ENCODE measurements at regions not wholly inside any gene's neighbourhood (a gene's known extent, or its start where the extent isn't known, plus 50 kb on each side); places are given as distances from the start of the nearest gene placed in this dataset.
"Not testable (repeated sequence)": the region's sequence is repeated elsewhere in the genome, so short reads cannot be mapped to it uniquely, and the experiment has no call there.

DNA sequence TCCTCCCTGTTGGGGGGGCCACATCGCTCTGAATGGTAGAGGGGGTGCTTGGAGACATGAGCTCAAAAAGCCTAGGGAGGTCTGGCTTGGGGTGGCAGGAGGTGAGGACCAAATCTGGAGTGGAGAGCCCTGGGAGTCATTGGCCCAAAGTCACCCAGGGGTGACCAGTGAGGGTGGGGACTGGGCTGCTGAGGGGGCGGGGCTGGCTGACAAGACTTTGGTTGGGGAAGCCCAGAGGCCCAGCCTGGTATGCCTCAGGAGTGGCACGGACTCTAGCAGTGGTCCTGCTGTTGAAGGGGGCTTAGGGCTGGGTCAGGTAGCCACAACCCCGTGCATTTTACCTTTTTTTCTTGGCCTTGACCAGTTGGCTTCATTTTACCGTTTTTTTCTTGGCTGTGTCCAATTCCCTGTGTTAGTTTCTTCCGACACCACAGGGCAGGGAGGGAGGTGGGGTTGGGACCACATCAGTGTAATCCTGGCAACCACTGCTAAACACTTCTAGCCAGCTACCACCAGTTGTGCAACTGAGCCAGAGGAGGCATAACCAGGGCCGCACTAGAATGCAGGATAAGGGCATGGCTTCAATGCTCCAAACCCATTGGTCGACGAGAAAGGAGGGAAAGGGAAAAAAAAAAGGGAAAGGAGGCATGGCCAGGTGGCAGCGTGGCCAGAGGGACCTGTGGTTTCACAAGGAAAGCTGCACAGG lies 105.3 kb upstream of the C2CD4B start:
- DNase-seq (ENCODE audit: low read depth in 2 of 2) = no peak

DNA sequence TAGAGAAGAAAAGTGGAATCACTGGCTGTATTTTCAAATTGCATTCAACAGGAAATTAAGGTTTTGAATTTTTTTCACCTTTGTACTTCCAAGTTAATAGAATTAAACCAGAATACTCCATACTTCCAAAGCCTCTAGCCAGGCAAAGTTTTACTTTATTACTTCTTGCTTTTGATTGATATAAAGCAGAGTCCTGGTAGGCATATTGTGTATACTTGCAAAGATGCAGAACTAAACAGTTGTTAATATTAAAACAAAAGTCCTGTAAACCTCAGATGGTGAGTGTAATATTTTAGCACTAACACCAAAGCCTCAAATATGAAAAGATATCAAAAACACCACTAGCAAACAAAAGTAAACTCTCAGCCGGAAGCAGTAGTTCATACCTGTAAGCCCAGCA lies 107.2 kb upstream of the C2CD4B start:
- DNase-seq (ENCODE audit: low read depth in 2 of 2) = no peak

DNA sequence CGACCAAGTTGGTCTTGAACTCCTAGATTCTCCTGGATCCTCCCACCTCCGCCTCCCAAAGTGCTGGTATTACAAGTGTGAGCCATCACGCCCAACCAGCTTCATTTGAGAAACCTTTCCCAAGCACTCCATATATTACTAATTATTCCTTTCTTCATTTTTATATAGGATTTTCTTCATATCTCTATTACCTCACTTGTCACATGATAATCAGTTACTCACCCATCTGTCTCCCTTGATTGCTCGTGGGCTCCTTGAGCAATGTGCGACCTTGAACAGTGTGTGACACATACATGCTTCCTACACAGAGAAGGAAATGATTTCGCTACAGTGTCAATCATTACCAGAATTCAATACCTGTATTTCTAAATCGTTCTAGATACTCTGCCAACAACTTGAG lies 110.7 kb upstream of the C2CD4B start:
- no peak for DNase-seq (ENCODE audit: low read depth in 2 of 2)

DNA sequence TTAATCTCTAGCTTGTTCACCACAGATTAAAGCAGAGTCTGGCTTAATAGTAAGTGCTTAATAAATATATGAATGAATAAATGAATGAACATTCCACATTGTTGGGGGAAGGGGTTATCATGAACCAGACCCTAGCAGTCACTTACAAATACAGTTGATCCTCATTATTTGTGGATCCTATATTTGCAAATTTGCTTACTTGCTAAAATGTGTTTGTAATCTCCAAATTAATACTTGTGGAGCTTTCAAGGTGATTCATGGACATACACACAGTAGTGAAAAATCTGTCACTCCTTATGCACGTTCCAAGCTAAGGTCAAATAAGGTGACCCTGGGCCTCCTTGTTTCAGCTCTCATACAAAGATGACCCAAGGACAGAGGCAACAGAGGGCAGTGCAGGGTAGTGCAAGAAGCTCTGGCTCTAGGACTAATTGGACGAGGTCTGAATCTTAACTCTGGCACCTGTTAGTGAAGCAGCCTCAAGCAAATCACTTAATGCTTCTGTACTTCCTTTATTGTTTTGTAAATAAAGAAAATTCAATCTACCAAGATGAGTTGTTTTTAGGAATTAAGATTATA lies 112.8 kb upstream of the C2CD4B start:
- DNase-seq (ENCODE audit: low read depth in 2 of 2) = no peak

DNA sequence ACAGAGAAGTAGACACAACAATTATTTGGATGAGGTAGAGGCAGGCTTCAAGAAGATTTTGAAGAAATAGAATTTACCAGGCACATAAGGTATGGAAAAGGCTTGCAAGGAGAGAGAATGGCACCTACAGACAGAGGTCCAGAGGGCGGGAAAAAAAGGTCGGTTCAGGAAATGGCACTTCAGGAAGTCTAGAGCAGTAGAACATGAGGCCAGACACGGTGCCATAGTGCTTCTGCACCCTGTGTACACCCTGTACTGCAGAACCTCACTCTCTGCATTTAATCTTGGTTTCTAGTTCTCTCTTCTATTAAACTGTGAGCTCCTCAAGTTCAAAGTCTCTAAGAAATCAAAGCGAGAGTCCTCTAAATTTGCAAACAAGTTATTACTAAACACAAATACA lies 113.4 kb upstream of the C2CD4B start:
- DNase-seq (ENCODE audit: low read depth in 2 of 2) = no peak

DNA sequence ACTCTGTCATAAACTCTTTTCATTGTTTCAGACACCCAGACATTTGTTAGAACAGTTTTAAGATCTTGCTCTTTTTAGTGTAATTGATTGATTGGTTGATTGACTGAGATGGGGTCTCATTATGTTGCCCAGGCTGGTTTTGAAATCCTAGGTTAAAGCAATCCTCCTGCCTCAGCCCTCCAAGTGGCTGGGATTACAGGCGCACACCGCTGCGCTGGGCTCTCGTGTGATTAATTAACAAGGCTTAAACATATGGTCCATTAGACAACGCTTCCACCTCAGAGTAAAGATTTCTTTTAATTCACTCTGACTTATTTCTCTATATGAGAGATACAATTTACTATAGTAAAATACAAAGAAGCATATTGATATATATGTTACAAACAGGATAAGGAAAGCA lies 114.0 kb upstream of the C2CD4B start:
- no peak for DNase-seq (ENCODE audit: low read depth in 2 of 2)

DNA sequence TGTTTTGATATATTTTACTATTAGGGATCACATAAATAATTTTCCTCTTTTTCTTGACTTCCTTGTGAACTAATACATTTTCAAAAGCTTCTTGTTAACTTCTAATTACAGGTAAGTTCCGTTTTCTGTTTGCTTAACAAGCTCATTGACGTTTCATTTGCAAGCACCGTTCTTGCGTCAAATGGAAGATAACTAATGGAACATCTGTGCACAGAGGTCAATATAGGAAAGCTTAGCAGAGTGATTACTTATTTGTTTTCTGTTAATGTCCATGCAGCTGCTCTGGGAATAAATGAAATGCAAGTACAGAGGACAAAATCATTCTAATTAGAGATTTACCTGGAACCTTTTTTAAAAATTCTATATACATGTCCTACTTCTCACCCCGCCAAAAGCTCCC lies 115.5 kb upstream of the C2CD4B start:
- no peak for DNase-seq (ENCODE audit: low read depth in 2 of 2)

DNA sequence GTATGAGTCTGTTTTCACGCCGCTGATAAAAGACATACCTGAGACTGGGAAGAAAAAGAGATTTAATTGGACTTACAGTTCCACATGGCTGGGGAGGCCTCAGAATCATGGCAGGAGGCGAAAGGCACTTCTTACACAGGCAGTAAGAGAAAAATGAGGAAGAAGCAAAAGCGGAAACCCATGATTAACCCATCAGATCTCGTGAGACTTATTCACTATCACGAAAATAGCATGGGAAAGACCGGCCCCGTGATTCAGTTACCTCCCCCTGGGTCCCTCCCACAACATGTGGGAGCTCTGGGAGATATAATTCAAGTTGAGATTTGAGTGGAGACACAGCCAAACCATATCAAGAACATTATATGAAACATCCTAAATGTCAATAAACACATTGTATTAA lies 116.7 kb upstream of the C2CD4B start:
- not testable (repeated sequence) for DNase-seq (ENCODE audit: low read depth in 2 of 2)

DNA sequence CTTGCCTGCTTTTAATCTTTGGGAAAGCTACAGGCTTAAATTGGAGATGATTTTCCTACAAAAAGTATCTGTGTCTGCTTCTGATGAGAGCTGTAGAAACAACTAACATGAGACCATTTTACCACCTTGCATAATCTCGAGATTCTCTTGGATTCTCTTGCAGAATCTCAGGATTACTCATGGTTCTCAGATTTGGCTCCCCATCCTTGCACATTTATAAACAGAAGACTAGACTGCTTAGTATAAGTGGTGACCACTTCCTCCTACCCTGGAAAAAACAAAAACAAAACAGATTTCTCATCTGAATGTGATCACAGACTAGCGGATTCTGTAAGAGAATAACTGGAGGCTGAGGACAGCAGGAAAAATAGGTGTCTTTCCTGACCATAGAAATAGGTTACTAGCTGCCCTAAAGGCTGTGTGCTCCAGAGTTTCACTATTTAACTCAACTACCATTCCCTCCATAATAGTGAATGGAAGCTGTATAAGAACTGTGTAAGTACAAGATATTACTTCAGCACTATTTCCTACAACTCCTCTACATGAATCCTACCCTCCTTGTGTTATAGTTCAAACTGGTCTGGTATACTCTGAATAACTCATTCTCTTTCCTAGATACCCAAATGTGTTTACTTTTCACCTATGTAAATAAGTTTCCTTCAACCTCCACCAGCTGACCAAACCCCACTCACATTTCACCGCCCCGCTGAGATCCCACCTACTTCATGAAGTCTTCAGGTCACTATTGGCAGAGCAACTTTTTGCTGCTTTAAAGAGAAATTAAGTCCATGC lies 122.2 kb upstream of the C2CD4B start:
- no peak for DNase-seq (ENCODE audit: low read depth in 2 of 2)

DNA sequence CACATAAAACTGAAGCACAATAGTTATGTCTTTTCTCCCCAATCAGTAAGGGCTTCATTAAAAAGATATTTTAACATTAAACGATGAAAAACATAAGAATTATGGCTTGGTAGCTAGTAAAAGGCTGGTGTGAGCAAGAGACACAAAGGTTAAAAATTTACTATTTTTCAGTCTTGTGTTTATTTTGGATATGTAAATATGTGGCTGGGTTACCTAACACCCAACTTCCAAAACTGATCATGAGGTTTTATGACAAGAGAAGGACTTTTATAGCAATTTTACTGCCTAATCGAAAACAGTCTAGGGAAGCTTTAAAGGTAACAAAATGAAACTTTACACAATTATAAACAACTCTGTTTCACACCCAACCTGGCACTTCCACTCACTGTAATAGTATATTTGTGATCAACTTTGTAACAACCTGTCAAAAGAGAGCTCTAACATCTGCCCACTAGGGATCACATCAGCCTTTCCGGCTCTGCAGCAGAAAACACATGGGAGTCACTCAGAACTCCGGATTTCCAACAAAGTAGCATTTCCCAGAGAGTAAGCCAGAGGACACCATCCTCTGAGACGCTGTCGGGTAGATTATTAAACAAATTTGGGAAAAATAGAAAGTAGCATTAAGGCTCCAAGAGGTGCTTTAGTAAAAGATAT lies 123.4 kb upstream of the C2CD4B start:
- DNase-seq (ENCODE audit: low read depth in 2 of 2) = no peak

DNA sequence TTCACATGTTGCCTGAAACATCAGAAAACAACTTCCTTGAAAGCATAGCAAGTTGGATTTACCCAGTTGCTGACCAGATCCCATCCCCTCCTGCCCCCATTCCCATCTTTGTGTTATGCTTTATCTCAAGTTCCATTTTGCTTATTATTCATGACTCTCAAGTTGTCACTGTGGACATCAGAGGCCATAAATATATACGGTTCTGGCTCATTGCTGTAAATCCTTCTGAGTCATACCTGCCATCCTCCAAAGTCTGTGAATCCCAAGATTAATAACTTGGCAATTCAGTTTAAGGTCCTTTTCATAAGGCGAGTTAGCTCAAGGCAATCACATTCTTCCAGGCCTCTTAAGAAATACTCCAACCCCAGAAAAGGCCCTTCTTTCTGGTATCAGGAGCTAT lies 126.2 kb upstream of the C2CD4B start:
- no peak for DNase-seq (ENCODE audit: low read depth in 2 of 2)

DNA sequence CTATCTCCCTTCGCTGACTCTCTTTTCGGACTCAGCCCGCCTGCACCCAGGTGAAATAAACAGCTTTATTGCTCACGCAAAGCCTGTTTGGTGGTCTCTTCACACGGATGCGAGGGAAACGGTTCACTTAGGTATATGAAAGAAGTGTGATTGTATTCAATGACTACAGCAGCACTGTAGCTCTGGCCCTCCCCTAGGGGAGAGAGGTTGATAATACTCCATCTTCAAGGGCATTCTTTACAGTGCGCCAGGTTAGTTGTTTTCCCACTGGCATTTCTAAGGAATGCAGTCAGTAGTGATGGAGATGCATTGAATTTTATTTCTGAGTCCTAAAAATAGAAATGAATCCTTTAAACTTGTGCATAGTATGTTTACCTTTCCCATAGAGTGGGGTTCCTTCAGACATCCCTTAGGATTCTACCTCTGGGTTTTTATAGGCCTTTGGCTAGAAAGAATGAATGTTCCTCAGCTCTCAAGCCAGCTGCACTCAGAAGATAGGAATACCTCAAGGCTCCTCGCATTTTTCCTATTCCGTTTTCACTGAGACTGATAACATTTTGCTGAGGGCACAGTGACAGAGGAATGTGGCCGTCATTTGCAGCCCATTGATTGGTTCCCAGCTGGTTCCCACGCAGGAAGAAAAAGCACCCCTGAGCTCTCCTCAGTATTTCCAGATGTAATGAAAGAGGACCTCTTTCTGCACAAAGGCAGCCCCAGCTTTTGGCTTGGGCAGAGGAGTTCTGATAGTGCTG lies 131.8 kb upstream of the C2CD4B start:
- no peak for DNase-seq (ENCODE audit: low read depth in 2 of 2)

DNA sequence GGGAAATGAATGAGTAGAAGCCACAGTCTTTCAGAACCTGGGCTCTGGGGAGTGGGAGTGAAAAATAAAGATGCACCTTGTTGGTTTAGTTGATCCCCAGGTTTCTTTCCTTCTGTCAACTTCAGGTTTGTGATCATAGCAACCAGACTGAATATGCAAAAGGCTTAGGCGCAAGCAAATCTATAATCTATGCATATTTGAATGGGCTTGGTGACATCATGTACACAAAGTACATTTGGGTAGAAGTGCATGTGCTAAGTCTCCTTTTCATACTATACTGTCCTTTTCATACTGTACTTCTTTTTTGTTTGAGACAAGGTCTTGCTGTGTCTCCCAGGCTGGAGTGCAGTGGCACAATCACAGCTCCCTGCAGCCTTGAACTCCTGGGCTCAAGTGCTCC lies 132.4 kb upstream of the C2CD4B start:
- no peak for DNase-seq (ENCODE audit: low read depth in 2 of 2)

DNA sequence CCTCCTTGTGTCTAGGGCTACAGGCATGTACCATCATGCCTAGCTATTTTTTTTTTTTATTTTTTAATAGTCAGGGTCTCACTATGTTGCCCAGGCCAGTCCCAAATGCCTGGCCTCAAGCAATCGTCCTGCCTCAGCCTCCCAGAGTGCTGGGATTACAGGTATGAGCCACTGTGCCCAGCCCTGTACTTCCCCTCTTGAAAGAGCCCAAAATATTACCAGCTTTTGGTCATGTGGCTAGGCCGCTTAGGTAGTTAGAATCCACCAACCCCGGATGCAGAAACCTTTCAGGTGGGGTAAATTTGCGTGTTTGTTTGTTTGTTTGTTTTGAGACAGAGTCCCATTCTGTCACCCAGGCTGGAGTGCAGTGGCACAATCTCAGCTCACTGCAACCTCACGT lies 132.8 kb upstream of the C2CD4B start:
- no peak for DNase-seq (ENCODE audit: low read depth in 2 of 2)

DNA sequence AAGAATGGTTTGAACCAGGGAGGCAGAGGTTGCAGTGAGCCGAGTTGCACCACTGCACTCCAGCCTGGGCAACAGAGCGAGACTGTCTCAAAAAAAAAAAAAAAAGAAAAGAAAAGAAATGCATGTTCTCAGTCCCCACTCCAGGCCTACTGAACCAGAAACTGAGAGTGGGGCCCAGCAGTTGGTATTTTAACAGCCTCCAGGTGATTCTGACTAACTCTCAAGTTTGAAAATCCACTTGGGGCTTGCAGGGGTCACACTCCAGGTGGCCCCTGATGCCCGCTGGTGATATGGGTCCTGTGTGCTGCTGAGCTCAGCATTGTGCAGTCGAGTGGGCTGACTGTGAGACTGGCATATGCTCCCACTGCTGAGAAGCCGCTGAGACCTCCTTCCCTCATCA lies 133.7 kb upstream of the C2CD4B start:
- DNase-seq (ENCODE audit: low read depth in 2 of 2) = no peak

DNA sequence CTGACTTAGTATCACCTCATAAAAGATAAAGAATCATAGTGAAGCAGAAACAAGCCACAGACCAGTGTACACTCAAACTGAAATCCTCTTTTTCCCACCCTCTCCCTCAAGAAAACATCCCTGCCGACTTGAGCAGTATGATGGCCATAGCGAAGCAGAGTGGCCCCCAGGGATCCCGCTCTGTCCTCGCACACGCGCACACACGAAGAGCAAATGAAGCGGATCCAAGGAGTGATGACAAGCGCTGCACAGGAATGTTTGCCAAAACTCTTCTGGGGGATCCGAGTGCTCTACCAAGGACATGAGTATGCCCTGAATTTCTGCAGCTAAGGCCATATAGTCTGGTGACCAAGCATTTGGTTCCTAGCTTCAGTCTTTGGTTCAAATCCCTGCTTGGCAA lies 134.5 kb upstream of the C2CD4B start:
- DNase-seq (ENCODE audit: low read depth in 2 of 2) = no peak

DNA sequence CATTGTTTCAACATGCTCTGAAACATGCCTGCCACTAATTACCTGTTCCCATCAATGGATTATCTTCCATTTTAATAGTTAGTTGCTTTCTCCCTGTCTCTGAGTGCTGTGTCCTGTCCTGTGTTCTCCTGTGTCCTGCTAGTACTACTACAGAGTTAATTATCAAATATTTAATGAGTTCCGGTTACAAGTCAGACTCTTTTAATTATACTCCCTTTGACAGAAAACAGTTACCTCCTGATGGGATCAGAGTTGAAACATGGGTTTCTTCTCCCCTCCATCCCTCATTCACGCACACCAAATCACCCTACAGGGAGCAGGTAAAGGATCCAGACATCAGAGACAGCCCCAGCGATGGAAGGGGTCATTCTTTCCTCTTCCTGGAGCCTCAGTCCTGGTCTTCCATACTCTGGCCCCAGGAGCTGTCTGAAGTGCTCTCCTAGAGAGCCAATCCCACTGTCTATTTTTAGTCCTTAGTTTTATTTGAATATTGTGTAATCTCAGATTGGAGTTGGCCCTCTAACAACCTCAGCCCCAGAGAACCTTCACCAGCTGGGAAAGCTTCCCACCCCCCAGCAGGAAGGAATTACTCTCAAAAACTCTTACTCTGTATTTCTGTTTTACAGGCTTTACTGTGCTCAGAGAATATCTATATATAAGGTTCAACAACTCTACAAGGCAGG lies 137.0 kb upstream of the C2CD4B start:
- DNase-seq (ENCODE audit: low read depth in 2 of 2) = no peak

DNA sequence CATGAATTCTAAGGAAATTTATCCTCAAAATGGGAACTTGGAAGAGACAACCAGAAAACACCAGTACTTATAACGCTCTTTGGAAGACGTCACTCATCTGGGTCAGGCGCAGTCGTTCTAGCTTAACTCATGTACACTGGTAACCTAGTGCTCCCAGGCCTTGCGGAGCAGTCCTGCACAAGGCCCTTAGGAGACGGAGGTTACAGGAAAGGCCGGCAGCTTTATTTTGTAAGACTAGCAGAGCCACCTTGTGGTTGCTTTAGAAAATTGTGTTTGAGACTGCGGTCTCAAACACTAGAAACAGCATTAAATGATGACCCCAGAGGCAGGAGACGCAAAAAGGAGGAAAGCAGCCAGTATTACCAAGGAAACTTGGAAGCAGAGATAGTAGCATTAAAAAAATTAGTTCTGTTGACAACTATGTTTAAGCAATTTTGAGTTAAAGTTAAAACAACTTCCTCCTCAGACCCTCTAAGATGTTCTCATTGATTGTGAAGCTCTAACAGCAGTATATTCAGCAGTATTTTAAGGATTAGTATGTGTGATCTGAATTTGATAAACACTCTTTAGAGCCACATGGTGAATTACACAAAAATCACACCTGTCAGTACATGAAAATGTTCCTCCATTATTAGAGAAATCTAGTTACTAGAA lies 141.9 kb upstream of the C2CD4B start:
- DNase-seq (ENCODE audit: low read depth in 2 of 2) = peak in 1 of 2 donors; percentile 0

DNA sequence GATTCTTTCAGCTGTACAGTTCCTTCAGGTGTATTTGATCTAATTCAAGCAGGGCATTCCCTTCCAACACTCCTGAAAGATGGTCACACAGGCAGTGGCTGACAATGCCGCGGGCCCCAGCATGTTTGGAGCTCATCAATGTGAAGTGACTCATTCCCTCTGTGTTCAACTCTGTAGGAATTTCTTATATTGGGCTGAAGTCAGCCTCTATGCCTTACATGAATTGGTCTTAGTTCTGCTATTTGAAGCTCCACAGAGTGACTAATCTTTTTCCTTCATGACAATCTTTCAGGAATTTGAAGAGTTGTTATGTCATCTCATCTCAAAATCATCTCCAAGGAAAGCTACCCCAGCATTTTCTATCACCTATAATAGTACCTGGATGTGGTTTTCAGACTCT lies 142.5 kb upstream of the C2CD4B start:
- no peak for DNase-seq (ENCODE audit: low read depth in 2 of 2)

DNA sequence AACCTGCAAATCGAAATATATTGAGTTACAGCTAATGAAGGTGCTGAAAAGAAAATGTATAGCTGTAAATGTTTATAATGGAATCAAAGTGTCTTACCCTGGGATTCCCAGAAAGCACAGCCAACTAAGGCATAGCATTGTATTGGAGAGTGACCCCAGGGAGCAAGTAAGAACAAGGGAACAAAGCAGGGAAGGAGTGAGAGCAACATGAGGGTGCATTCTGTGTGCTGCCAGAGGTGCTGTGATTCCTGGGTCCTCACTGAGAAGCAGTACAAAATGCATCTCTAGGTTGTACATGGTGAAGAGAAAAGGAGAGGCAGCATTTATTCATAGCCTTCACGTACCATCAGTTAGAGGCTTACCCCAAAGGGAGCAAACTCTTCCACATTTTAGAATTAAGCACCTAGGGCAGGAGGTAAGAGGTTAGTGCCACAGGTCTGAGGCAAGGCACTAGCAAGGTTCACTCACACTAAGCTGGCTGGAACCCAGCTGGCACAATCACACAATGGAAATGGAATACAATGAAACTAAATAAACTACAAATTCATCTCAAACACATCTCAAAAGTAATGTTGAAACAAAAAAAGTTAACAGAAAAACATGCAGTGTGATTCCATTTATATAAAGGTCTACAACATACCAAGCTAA lies 151.5 kb upstream of the C2CD4B start:
- DNase-seq (ENCODE audit: low read depth in 2 of 2) = no peak
